SKM-1 (cell line): ENCODE measurements at regions not wholly inside any gene's neighbourhood (a gene's known extent, or its start where the extent isn't known, plus 50 kb on each side); places are given as distances from the start of the nearest gene placed in this dataset.

Source experiments
- DNase-seq: peaks from one replicate; lab custom pipeline; 2025; ENCODE audit not compliant: unreplicated experiment; lab: John Stamatoyannopoulos, UW

GRCh38 chr12:24232531-24232930 lies 283.1 kb upstream of the SOX5 start:
- DNase-seq = no peak

- DNase-seq = no peak
Measured at GRCh38 chr12:24231298-24231697, 281.8 kb upstream of the SOX5 start.

- DNase-seq = no peak
Measured at GRCh38 chr12:24230061-24230701, 280.7 kb upstream of the SOX5 start.

- no peak for DNase-seq
Measured at GRCh38 chr12:24229031-24229700, 279.7 kb upstream of the SOX5 start.

GRCh38 chr12:24228371-24228770 lies 278.9 kb upstream of the SOX5 start:
- DNase-seq = no peak

GRCh38 chr12:24227551-24227950 lies 278.1 kb upstream of the SOX5 start:
- DNase-seq = no peak

- no peak for DNase-seq
Measured at GRCh38 chr12:24226745-24227350, 277.4 kb upstream of the SOX5 start.

GRCh38 chr12:24224401-24224800 lies 274.9 kb upstream of the SOX5 start:
- DNase-seq = no peak

- no peak for DNase-seq
Measured at GRCh38 chr12:24223926-24224325, 274.5 kb upstream of the SOX5 start.

- no peak for DNase-seq
Measured at GRCh38 chr12:24222968-24223367, 273.5 kb upstream of the SOX5 start.

GRCh38 chr12:24212496-24212895 lies 263.0 kb upstream of the SOX5 start:
- no peak for DNase-seq

- DNase-seq = no peak
Measured at GRCh38 chr12:24206621-24207020, 257.2 kb upstream of the SOX5 start.

GRCh38 chr12:24201258-24201970 lies 251.9 kb upstream of the SOX5 start:
- no peak for DNase-seq

GRCh38 chr12:24200010-24200409 lies 250.5 kb upstream of the SOX5 start:
- DNase-seq = no peak

- no peak for DNase-seq
Measured at GRCh38 chr12:24198936-24199671, 249.6 kb upstream of the SOX5 start.

GRCh38 chr12:24198070-24198469 lies 248.6 kb upstream of the SOX5 start:
- DNase-seq = no peak

- DNase-seq = no peak
Measured at GRCh38 chr12:24197532-24197931, 248.1 kb upstream of the SOX5 start.

- no peak for DNase-seq
Measured at GRCh38 chr12:24195063-24195462, 245.6 kb upstream of the SOX5 start.

- no peak for DNase-seq
Measured at GRCh38 chr12:24191117-24191516, 241.6 kb upstream of the SOX5 start.

GRCh38 chr12:24185782-24186181 lies 236.3 kb upstream of the SOX5 start:
- no peak for DNase-seq

GRCh38 chr12:24177889-24178288 lies 228.4 kb upstream of the SOX5 start:
- DNase-seq = no peak
